Left lung (tissue), 4 donors: ENCODE measurements at regions not wholly inside any gene's neighbourhood (a gene's known extent, or its start where the extent isn't known, plus 50 kb on each side); places are given as distances from the start of the nearest gene placed in this dataset.

ENCODE experiments used
- ATAC-seq: fragments of 200-7000 bp; cut with Tn5 transposase; one replicate; pipeline ENCODE4 v1.9.1; 2020; ENCODE audit warnings: moderate library complexity
- DNase-seq, 4 donors: peaks; one replicate each; pipeline ENCODE4 v3.0.0-alpha.2; 2013 to 2020
- H3K27ac ChIP-seq, 2 donors: fragments of 200-600 bp; sonication (generic) in 1 of 2; one replicate each; pipeline versions ENCODE4 v1.5.0 to v1.8.0; 2020 to 2021
- H3K27me3 ChIP-seq, 2 donors: fragments of 200-600 bp; sonication (generic) in 1 of 2; one replicate each; pipeline versions ENCODE4 v1.5.0 to v1.8.0; 2020 to 2021
- H3K36me3 ChIP-seq, 2 donors: fragments of 200-600 bp; sonication (generic) in 1 of 2; one replicate each; pipeline versions ENCODE4 v1.5.0 to v1.8.0; 2020 to 2021
- H3K4me1 ChIP-seq, 2 donors: fragments of 200-600 bp; one replicate each; pipeline ENCODE4 v1.8.0; 2021
- H3K4me3 ChIP-seq, 2 donors: fragments of 200-600 bp; sonication (generic) in 1 of 2; one replicate each; pipeline versions ENCODE4 v1.5.0 to v1.8.0; 2020 to 2021; ENCODE audit warnings: mild to moderate bottlenecking in 1 of 2
- H3K9me3 ChIP-seq, 2 donors: fragments of 200-600 bp; sonication (generic) in 1 of 2; one replicate each; pipeline versions ENCODE4 v1.5.0 to v1.8.0; 2020 to 2021
- intact Hi-C, 2 donors: fragments of 100-400 bp; cut with DNase I; formaldehyde crosslinking; loops; one replicate each; pipeline versions ENCODE4 v1.11.2 to v1.14.2; 2022
- TF ChIP-seq, protein P1 (sequence below), 2 donors: fragments of 200-600 bp; sonication (generic) in 1 of 2; IDR thresholded peaks; one replicate each; pipeline versions ENCODE4 v1.5.0 to v1.8.0; 2021; ENCODE audit warnings: antibody characterized with exemption in 2 of 2
- donor health status: DM: no; HTN: yes; CAD: no.
- donor health status: DM: no; HTN: no; CAD: no.

DNA sequence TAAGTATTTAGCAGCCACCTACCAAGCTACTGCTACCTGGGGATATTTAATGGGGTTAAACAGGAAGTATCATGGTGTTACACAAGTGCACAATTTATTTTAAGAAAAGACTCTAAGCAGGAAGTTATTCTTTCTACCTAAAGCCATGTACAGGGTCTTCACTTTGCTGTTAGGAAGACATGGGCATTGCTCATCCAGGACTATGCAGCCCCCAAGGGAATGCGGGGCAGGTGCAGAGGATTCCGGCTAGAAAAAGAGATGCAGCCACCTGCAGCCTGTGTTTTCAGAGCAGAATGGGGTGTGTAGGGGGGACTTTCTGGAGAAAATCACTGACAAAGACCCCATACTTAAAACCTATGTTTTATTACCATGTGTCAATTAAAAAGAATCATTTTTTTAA is 399.1 kb upstream of the NOX3 start:
- peaks cover 0 to 11% of the 10 kb centered on the region in 2 donors for H3K9me3 ChIP-seq
- H3K27me3 ChIP-seq = no peaks in the 10 kb centered on the region
- no peak overlapping the region for H3K27ac ChIP-seq
- DNase-seq (no peak), ATAC-seq (no peak)
- H3K4me1 ChIP-seq = no peaks in the 10 kb centered on the region
- no peak overlapping the region for H3K4me3 ChIP-seq
- H3K36me3 ChIP-seq = no peaks in the 10 kb centered on the region
- intact Hi-C loops = no loop called here
- TF ChIP-seq, protein P1, sequence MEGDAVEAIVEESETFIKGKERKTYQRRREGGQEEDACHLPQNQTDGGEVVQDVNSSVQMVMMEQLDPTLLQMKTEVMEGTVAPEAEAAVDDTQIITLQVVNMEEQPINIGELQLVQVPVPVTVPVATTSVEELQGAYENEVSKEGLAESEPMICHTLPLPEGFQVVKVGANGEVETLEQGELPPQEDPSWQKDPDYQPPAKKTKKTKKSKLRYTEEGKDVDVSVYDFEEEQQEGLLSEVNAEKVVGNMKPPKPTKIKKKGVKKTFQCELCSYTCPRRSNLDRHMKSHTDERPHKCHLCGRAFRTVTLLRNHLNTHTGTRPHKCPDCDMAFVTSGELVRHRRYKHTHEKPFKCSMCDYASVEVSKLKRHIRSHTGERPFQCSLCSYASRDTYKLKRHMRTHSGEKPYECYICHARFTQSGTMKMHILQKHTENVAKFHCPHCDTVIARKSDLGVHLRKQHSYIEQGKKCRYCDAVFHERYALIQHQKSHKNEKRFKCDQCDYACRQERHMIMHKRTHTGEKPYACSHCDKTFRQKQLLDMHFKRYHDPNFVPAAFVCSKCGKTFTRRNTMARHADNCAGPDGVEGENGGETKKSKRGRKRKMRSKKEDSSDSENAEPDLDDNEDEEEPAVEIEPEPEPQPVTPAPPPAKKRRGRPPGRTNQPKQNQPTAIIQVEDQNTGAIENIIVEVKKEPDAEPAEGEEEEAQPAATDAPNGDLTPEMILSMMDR (IDR thresholded peaks at IDR 0.05) = no peak

DNA sequence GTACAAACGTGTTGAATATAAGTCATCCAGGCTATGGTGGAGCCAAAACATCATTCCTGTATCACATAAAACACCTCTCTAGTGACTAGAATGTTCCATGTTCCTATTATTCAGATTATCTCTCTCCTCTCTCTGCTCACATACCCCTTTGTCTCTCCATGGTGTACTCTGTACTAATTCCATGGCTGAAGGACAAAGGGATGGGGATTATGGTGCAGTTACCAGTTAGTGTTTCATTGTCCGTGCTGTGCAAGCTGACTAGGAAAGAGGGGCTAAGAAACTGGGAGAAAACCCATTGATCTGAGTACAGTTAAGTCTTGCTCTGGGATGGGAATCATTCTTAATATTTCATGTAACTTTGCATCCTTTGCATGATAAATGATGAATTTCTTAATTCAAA is 397.4 kb upstream of the NOX3 start:
- H3K9me3 ChIP-seq = no peaks in the 10 kb centered on the region
- ATAC-seq (no peak), DNase-seq (no peak)
- no peaks in the 10 kb centered on the region for H3K27me3 ChIP-seq
- no peak overlapping the region for H3K27ac ChIP-seq
- TF ChIP-seq, protein P1 (IDR thresholded peaks at IDR 0.05) = no peak
- no peaks in the 10 kb centered on the region for H3K36me3 ChIP-seq
- H3K4me3 ChIP-seq = no peak overlapping the region
- H3K4me1 ChIP-seq = no peaks in the 10 kb centered on the region
- intact Hi-C loops = no loop called here

GRCh38 chr6:155850408-155850841 is 394.8 kb upstream of the NOX3 start:
- H3K36me3 ChIP-seq = no peaks in the 10 kb centered on the region
- intact Hi-C loops = no loop called here
- no peaks in the 10 kb centered on the region for H3K27me3 ChIP-seq
- H3K4me1 ChIP-seq = no peaks in the 10 kb centered on the region
- ATAC-seq (no peak), DNase-seq (no peak)
- peaks cover 0 to 4% of the 10 kb centered on the region in 2 donors for H3K9me3 ChIP-seq
- no peak overlapping the region for H3K27ac ChIP-seq
- H3K4me3 ChIP-seq = no peak overlapping the region
- TF ChIP-seq, protein P1 (IDR thresholded peaks at IDR 0.05) = no peak

DNA sequence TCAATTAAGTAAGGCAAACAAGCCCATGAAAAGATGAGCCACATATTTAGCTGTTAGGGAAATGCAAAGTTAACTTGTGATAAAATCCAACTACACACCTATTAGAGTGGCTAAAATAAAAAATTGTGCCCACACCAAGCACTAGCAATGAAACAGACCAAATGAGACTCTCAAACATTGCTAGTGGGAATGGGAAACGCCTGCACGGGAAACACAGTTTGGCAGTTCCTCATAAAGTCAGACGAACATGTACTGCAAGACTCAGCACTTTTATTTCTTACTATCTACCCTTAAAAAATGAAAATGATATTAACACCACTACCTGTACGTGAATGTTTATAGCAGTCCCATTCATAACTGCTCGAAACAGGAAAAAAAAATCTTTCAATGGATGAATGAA is 392.1 kb upstream of the NOX3 start:
- DNase-seq = no peak
- no peak overlapping the region for H3K4me3 ChIP-seq
- intact Hi-C loops = no loop called here
- no peaks in the 10 kb centered on the region for H3K4me1 ChIP-seq
- H3K36me3 ChIP-seq = no peaks in the 10 kb centered on the region
- H3K9me3 ChIP-seq = peaks cover 0 to 17% of the 10 kb centered on the region in 2 donors
- TF ChIP-seq, protein P1 (IDR thresholded peaks at IDR 0.05) = no peak
- ATAC-seq = no peak
- no peaks in the 10 kb centered on the region for H3K27me3 ChIP-seq
- H3K27ac ChIP-seq = no peak overlapping the region

- Histone ChIP-seq H3K9me3 (no peaks in the 10 kb centered on the region), H3K27ac (no peak overlapping the region), H3K36me3 (no peaks in the 10 kb centered on the region), H3K27me3 (no peaks in the 10 kb centered on the region), H3K4me3 (no peak overlapping the region), H3K4me1 (no peaks in the 10 kb centered on the region)
- ATAC-seq (no peak), DNase-seq (no peak)
- TF ChIP-seq, protein P1 (IDR thresholded peaks at IDR 0.05) = no peak
- intact Hi-C loops = no loop called here
These were observed 381.8 kb upstream of the NOX3 start for GRCh38 chr6:155837474-155837873.
